COR-L47 (cell line): ENCODE measurements at regions not wholly inside any gene's neighbourhood (a gene's known extent, or its start where the extent isn't known, plus 50 kb on each side); places are given as distances from the start of the nearest gene placed in this dataset.
"Not testable (repeated sequence)": the region's sequence is repeated elsewhere in the genome, so short reads cannot be mapped to it uniquely, and the experiment has no call there.

ENCODE experiments used
- DNase-seq: peaks from one replicate; lab custom pipeline; 2025; lab: John Stamatoyannopoulos, UW

DNA sequence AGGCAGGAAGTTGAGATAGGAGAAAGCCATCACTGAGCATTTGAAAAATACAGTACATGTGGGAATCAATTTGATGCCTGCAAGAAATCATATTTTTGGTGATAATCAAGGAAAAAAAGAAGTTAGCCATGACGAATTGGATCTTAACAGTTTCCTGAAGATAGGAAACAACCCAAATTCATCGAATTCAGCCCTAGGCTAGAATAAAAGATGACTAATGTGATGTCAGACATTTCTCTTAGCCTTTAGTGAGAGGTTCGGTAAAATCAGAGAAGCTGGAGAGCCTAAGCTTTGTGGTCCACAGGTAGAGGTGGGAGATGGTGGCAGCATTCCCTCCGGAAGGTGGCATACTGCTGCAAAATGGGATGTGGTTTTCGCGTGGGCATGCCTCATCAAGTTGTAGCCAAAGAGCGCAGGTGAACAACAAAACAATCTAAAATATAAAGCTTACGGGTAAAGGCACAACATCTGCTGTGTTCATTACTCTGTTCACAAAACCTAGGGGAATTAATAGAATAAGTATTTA, 144.1 kb upstream of the ALCAM start:
- no peak for DNase-seq

DNA sequence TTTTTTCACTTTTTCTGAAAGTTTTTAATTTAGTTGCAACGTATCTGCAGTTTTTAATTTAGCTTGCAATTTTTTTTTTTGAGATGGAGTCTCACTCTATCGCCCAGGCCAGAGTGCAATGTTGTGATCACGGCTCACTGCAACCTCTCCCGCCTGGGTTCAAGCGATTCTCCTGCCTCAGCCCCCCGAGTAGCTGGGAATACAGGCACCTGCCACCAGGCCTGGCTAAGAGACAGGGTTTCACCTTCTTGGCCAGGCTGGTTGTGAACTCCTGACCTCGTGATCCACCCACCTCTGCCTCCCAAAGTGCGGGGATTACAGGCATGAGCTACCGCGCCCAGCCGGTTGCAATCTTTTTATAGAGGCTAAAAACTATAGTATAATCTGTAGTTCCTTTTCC, 142.9 kb upstream of the ALCAM start:
- DNase-seq, result no peak

DNA sequence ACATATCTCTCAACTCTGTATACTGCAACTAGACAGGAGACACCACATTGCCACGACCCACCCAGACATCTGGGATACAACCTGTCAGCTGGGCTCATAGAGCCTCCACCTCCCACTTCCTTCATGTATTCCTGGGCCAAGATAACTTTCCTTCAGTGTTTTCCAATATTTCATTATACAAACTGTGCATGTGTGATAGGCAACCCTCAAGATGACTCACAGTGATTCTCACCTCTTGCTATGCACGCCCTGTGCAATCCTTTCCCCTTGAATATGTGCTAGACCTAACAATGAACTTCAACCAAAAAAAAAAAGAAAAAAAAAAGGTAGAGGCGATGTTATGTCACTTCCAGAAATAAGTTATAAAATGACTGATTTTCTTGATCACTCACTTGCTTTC, 138.0 kb upstream of the ALCAM start:
- DNase-seq, result no peak

DNA sequence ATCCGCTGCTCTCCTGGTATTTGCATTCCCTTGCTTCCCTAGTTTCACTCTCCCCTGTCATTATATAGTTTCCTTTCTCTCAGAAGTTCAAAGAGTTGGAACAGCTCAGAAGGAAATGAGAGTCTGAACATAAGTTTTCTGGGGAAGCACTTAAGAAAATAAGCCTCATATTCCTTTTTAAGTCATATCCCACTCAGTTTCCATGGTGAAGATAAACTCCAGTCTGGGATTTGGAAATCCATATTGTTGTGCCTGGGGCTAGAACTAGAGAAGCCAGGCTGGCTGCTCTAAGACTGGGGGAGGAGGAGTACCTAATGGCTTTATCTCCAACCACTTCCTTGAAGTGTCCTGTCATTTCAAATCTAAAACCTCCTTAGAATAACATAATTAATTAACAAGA, 134.2 kb upstream of the ALCAM start:
- no peak for DNase-seq

DNA sequence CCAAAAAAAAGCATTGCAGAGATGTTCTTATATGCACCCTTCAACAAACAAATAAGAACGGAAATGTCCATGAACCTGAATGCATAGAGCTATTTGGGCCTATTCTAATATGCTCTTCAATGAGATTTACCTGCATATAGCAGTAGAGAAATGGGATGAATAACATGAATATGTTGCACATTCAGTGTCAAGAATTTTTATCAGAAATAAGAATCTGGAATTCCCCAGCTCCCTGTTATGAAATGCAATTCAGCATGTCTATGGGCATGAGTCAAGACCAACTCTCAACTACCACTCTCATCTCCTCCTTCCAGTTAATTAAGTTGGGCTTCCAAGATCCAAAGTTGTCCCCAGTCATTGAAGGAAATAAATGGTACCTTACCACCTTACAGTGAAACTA, 133.7 kb upstream of the ALCAM start:
- DNase-seq, result no peak

DNA sequence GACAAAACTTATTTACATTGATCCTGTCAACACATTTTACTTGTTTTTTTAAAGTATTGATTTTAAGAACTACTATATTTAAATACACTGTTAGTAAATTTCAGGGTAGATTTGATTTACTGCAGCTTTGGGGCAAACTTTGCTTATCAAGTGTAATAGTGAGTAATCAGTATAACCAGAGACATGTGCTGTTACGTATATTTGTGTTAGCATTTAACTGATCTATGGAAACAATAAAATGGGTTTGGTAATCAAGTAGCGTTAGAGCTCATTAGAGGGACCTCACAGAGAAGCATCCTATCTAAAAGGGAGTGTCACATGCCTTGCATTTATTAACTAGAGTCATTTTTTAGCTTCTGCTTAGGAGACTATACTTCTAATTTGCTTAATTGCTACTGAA, 131.5 kb upstream of the ALCAM start:
- DNase-seq, result no peak

DNA sequence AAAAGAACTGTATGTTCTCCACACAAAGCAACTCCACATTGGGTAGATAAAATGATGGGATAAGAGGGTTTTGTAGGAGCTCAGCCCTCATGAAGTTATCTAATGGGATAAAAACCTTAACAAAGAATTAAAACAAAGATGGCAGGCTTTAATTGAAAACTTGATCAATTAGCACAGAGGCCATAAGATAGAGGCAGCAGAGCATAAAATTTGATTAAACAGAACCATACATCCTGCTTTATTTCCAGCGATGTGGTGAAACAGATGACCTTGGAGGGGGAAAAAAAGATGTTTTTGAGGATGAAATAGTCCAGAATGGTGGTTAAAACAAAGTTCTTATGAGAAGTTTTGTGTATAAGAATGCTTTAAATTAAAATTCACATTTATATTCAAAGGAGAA, 130.9 kb upstream of the ALCAM start:
- no peak for DNase-seq

DNA sequence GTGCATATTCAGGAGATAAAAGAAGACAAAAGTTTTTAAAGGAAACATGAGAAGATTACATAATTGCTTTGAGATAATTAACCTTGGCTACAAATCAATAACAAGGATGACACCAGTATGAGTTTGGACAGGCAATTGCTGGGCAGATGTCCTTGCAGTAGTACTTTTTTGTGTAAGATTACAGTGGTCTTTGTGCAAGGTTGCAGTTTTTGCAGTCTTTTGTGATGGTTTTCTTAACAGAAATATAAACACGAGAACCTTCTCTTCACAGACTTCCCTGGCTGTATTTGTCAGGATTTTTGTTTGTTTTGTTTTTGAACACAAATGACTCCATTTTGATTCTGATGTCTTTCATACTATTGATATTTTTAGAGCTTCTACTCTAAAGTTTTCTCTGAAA, 128.3 kb upstream of the ALCAM start:
- peak; percentile 8 for DNase-seq

DNA sequence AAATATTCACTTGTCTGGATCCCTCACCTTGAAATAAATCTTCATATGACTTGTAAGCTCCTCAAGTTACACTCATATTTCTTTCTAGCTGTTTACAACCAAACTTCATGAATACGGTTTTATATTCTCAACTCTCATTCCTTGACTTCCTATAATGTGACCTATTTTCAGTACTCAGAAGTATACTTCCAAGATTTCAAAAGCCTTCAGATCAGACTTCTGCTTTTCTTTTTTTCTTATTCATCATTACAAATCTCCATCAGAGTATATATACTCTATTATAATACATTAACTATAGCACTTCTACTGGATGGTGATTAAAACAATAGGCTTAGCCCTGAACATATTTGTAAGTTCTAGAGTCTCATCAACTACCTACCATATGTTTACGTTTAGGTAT, 123.6 kb upstream of the ALCAM start:
- no peak for DNase-seq

DNA sequence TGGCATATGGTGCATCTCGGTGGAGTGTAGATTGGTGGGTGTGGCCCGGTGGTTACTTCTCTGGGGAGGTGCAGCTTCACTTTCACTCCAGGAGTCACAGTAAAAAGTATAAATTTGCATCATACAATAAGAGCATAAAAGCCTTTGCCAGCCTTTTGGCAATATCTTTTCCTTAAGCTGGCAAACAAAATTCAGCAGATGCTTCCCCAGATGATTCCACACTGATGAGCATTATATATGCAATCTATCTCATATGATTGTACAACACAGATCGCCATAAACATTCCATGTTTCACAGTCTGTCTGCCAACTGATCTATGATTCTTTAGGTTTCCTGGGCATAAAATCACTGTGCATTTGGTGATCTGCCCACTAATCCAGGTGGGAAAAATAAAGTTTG, 120.2 kb upstream of the ALCAM start:
- no peak for DNase-seq

DNA sequence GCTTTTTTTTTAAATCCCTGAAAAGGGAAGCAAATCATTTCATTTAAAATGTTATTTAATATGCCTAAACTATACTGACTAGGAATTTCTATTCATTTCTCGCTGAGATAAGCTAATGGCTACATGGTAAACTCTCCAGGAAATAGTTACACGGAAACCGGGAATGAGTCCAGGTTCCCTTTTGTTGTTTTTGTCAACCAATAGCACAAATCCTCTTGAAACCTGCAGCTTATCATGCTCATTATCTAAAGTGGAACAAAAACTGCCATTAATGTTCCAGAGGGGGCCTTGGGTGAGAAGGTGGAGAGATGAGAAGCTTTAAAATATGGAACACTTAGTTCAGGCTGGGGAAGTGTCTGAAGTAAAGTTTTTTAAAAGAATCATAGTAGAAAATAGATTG, 113.5 kb upstream of the ALCAM start:
- DNase-seq, result peak; percentile 93

DNA sequence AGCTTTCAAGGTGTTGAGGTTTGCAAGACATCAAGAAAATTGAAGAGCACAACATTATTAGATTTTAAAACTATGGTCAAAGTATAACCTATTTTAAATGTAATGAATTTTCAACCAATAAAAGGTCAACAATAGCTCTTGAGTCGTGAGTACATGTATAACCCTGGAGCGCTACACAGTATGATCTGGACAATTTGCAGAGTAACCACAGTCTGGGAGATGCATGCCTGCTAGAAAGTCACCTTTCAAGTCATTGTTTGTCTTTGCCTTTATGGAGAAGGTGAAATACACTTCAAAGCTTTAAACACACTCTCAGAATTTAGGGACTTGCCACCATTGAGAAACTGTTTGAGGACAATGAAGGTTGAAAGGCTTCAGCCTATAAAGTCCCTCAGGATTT, 112.6 kb upstream of the ALCAM start:
- no peak for DNase-seq

DNA sequence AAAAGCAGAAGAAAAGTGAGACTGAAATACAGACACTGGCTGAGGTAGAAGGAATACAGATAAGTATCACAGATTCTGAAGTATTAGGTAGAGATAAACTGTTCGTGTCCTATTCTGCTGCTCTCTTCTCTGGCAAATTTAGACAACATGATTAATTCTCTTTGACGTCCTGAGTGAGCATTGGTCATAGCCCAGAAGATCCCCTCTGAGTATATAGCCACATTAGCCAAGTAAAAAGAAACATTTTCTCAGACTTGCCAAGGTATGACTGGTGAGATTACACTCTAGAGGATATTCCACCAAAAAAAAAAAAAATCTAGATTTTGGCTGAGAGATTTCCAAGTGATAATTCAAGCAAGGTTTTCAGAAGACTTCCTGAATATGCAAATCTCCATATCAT, 111.4 kb upstream of the ALCAM start:
- no peak for DNase-seq

DNA sequence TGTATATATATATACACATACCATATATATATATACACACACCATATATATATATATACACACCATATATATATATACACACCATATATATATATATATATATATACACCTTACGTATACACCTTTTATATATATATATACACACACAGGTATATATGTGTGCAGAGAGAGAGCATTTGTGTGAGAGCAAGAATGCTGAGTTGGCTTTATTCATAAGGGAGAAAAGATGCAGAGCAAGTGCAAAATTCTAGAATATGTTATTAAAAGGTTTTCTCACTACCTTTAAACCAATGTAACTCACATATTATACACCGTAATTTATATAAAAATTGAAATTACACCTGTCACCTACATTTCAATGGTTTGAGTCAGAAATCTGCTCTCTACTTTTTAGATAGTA, 107.2 kb upstream of the ALCAM start:
- no peak for DNase-seq

DNA sequence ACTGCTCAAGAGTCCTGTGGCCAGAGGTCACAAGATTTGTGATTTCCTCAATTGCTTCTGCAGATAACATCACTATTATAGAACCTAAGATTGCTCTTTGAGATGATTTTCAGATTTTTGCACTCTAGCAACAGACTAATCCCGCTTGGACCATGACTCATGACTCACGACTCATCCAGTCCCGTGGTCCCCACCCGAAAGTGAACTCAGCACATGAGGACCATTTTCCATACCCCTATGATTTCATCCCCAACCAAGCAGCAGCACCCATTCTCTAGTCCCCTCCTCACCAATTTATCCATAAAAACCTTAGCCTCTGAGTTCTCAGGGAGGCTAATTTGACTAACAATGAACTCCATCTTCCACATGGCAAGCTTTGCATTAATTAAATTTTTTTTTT, 106.3 kb upstream of the ALCAM start:
- no peak for DNase-seq

DNA sequence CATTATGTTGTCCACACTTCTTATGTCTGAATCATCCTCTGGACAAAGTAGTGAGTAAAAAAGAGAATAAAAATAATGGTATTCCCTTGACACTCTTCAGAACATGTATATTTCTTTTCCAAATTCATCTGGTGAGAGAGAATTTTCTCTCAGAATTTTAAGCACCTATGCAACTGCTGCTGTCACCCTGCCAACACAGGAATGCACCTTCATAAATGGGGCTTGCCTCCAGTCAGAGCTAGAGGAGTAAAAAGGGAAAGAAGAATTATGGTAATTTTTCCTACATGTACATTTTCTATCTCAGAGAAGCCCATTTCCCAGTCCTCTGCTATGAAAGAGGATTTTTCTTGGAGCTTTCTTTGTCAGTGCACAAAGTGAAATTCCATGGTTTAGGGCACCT, 92.2 kb upstream of the ALCAM start:
- no peak for DNase-seq

DNA sequence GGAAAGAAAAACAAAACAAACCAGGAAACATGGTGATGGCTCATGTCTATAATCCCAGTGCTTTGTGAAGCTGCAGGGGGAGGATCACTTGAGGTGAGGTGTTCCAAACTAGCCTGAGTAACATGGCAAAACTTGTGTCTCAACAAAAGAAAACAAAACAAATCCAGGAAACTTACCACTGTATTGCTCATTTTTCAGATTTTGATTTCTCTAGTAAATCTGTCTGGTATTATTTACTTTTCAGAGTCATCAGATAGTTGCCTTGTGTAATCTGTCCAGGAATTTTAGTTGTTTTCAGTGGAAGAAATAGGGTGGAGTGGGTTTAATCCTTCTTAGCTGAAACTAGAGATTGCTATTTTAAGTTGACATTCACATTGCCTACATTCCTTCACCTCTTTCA, 91.8 kb upstream of the ALCAM start:
- DNase-seq, result no peak

DNA sequence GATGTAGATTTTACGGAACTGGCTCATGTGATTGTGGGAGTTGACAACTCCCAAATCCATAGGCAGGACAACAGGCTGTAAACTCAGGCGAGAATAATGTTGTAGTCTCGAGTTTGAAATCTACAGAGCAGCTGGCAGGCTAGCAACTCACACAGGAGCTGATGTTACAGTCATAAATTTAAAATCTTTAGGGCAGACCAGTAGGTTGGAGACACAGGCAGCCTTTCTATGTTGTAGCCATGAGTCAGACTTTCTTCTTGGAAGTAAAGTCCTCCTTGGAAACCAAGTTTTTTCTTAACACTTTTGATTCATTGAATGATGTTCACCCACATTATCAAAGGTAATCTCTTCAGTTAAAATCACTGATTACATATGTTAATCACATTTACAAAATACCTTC, 89.1 kb upstream of the ALCAM start:
- no peak for DNase-seq

DNA sequence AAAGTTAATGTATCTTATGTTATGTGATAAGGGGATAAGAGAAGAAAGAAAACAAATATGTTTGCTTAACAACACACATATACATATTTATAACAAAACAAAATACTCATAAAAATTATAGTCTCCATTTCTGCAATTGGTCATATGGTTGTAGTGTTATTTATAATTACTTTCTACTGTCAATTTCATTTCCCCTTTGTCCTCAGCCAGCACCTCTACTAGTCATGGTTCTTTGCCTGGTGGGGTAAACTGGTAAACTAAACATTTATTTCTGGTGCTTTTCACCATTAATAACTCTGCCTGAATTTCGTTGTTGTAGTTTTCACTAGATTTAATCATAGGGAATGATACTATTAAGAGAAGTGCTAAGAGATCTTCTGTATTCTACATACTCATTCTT, 88.0 kb upstream of the ALCAM start:
- DNase-seq, result no peak

DNA sequence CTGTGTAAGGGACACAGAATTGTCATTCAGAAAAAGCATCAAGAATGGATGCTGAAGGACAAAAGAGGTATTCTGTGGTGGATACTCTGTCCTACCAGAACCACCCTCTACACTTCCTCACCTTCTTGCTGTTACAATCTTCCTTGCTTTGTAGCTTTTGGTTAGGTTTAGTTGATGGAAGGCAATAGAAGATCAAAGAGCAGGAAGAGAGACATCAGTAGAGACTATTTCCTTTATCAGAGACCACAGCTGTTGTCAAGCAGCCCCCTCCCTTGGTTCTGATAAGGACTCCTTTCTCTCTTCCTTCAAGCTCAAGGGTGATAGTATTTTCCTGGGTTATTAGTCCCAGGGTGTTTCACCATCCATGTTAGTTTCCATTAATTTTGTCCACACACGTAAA, 84.7 kb upstream of the ALCAM start:
- DNase-seq, result no peak

DNA sequence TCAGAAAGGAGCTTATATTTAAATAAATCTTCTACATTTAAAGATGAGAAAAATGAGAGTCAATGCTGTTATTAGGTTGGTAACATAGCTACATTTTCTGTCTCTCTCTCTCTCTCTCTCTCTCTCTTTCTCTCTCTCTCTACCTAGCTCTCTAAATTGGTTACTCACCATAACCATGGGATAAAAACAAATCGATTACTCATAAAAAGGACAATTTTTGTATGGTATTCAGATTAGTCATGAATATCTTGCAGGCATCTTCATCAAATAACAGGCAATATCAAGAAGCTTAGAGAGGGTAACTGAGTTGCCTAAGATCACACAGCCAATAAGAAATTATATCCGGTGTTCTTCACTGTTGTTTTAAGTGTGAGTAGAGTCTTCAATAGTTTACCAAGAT, 81.8 kb upstream of the ALCAM start:
- no peak for DNase-seq

DNA sequence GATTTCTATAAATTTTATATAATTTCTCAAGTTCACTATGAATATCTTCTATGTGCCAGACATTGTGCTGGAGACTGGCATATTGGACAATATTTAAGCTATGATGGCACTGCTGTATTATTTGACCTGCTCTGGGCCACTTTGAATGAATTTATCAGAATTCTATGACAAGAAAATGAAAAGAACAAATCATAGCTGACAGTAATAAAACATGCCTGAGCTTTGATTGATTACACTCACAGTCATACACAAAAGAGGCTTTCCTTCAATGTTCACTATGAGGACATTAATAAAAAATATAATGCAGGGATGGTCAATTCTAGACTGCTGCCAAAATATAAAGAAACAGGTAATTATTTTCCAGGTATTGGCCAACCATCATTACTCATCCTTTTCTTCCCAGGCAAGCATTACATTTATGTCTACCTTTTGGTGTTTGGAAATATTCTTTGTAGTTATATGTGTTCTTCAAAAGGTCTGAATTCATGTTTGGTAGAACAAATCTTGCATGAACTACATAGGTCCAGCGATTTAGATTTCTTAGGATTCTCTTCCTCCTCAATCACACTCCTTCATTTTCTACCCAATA, 81.0 kb upstream of the ALCAM start:
- no peak for DNase-seq

DNA sequence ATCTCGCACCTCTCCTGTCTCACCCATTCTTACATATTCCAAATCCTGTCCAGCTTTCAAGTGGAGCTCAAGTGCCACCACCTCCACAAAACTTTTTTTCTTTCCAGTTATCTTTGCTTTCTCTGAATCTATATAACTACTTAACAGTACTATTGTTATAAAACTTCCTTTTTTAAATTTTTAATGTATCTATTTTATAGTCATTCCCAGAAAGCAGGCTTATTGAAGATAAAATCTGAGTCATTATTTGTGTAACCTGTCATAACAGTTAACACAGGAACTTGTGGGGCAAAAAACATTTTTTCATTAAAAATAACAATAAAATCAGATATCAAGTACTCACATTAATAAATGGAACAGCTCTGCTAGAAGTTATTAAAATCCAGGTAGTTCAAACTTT, 73.3 kb upstream of the ALCAM start:
- DNase-seq, result no peak

DNA sequence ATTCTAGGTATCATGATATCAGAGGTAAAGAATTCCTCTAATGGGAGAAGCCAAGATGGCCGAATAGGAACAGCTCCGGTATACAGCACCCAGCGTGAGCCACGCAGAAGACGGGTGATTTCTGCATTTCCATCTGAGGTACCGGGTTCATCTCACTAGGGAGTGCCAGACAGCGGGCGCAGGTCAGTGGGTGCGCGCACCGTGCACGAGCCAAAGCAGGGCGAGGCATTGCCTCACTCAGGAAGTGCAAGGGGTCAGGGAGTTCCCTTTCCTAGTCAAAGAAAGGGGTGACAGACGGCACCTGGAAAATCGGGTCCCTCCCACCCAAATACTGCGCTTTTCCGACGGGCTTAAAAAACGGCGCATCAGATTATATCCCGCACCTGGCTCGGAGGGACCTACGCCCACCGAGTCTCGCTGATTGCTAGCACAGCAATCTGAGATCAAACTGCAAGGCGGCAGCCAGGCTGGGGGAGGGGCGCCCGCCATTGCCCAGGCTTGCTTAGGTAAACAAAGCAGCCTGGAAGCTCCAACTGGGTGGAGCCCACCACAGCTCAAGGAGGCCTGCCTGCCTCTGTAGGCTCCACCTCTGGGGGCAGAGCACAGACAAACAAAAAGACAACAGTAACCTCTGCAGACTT, 70.4 kb upstream of the ALCAM start:
- not testable (repeated sequence) for DNase-seq
